Peyer's patch (tissue), 4 donors: ENCODE measurements at regions not wholly inside any gene's neighbourhood (a gene's known extent, or its start where the extent isn't known, plus 50 kb on each side); places are given as distances from the start of the nearest gene placed in this dataset.
"Not testable (repeated sequence)": the region's sequence is repeated elsewhere in the genome, so short reads cannot be mapped to it uniquely, and the experiment has no call there.

ENCODE experiments used
- DNase-seq, 3 donors: peaks; one replicate each; pipeline ENCODE4 v3.0.0-alpha.2; 2017 to 2019
- H3K27ac ChIP-seq, 4 donors: fragments of 200-600 bp; sonication (generic); one replicate each; pipeline ENCODE4 v1.5.1; 2016 to 2019
- H3K27me3 ChIP-seq, 2 donors: fragments of 200-600 bp; sonication (generic); one replicate each; pipeline ENCODE4 v1.5.1; 2019
- H3K36me3 ChIP-seq, 3 donors: fragments of 200-600 bp; sonication (generic); one replicate each; pipeline ENCODE4 v1.5.1; 2016 to 2019
- H3K4me1 ChIP-seq, 4 donors: fragments of 200-600 bp; sonication (generic); one replicate each; pipeline ENCODE4 v1.5.1; 2016 to 2019
- H3K4me3 ChIP-seq, 4 donors: fragments of 200-600 bp; sonication (generic); 1 replicate in 3 of 4; 2 replicates in 1 of 4; pipeline ENCODE4 v1.5.1; 2016 to 2019; ENCODE audit warnings: mild to moderate bottlenecking in 1 of 4
- H3K9me3 ChIP-seq, 4 donors: fragments of 200-600 bp; sonication (generic); one replicate each; pipeline ENCODE4 v1.5.1; 2016 to 2019; ENCODE audit warnings: mild to moderate bottlenecking in 1 of 4
- CTCF ChIP-seq, 6 experiments: fragments of 450-650 bp in 4 of 6; fragments of 200-600 bp in 2 of 6; sonication (generic) in 1 of 6; IDR thresholded peaks; one replicate each; pipeline ENCODE4 v1.5.1; 2017 to 2019; ENCODE audit warnings: antibody characterized with exemption in 6 of 6, mild to moderate bottlenecking in 3 of 6, moderate library complexity in 1 of 6
- POLR2A ChIP-seq, 2 donors: fragments of 450-650 bp; IDR thresholded peaks; one replicate each; pipeline ENCODE4 v1.5.1; 2017; ENCODE audit warnings: antibody characterized with exemption in 2 of 2, mild to moderate bottlenecking in 2 of 2, moderate library complexity in 2 of 2

GRCh38 chr2:47964277-47964676, 58.0 kb upstream of the FBXO11 start:
- no peak overlapping the region for H3K27ac ChIP-seq
- no peaks in the 10 kb centered on the region for H3K9me3 ChIP-seq
- TF ChIP-seq CTCF (IDR thresholded peaks at IDR 0.05) (no peak), POLR2A (IDR thresholded peaks at IDR 0.05) (no peak)
- no peaks in the 10 kb centered on the region for H3K27me3 ChIP-seq
- no peak for DNase-seq
- H3K4me3 ChIP-seq = no peak overlapping the region
- H3K36me3 ChIP-seq = no peaks in the 10 kb centered on the region
- no peaks in the 10 kb centered on the region for H3K4me1 ChIP-seq

GRCh38 chr2:47964722-47965434, 58.6 kb upstream of the FBXO11 start:
- H3K27ac ChIP-seq = no peak overlapping the region
- H3K9me3 ChIP-seq = no peaks in the 10 kb centered on the region
- no peak for TF ChIP-seq CTCF (IDR thresholded peaks at IDR 0.05)
- no peak for TF ChIP-seq POLR2A (IDR thresholded peaks at IDR 0.05)
- H3K4me1 ChIP-seq = no peaks in the 10 kb centered on the region
- no peak overlapping the region for H3K4me3 ChIP-seq
- H3K36me3 ChIP-seq = no peaks in the 10 kb centered on the region
- DNase-seq = no peak
- H3K27me3 ChIP-seq = no peaks in the 10 kb centered on the region

GRCh38 chr2:47976728-47977127, 70.4 kb upstream of the FBXO11 start:
- not testable (repeated sequence) for H3K27ac ChIP-seq, DNase-seq

GRCh38 chr2:47984041-47984440, 77.7 kb upstream of the FBXO11 start:
- H3K27ac ChIP-seq = no peak overlapping the region
- TF ChIP-seq CTCF (IDR thresholded peaks at IDR 0.05) = no peak
- TF ChIP-seq POLR2A (IDR thresholded peaks at IDR 0.05) = no peak
- no peaks in the 10 kb centered on the region for H3K9me3 ChIP-seq
- no peak overlapping the region for H3K4me3 ChIP-seq
- H3K4me1 ChIP-seq = no peaks in the 10 kb centered on the region
- no peaks in the 10 kb centered on the region for H3K27me3 ChIP-seq
- no peaks in the 10 kb centered on the region for H3K36me3 ChIP-seq
- DNase-seq = no peak

More at GRCh38 chr2:47976728-47977127, 70.4 kb upstream of the FBXO11 start:
- not testable (repeated sequence) for H3K36me3 ChIP-seq, H3K9me3 ChIP-seq, H3K27me3 ChIP-seq, H3K4me1 ChIP-seq, H3K4me3 ChIP-seq

- H3K4me3 ChIP-seq = no peak overlapping the region
- no peaks in the 10 kb centered on the region for H3K9me3 ChIP-seq
Observed at GRCh38 chr2:47990503-47990902, 84.2 kb upstream of the FBXO11 start.

GRCh38 chr2:47992671-47993070, 86.4 kb upstream of the FBXO11 start:
- H3K27ac ChIP-seq = no peak overlapping the region
- H3K4me1 ChIP-seq = no peaks in the 10 kb centered on the region
- TF ChIP-seq CTCF (IDR thresholded peaks at IDR 0.05) (no peak), POLR2A (IDR thresholded peaks at IDR 0.05) (no peak)
- DNase-seq = no peak
- H3K27me3 ChIP-seq = no peaks in the 10 kb centered on the region
- no peaks in the 10 kb centered on the region for H3K9me3 ChIP-seq
- no peaks in the 10 kb centered on the region for H3K36me3 ChIP-seq
- H3K4me3 ChIP-seq = no peak overlapping the region

More at GRCh38 chr2:47990503-47990902, 84.2 kb upstream of the FBXO11 start:
- Histone ChIP-seq H3K27ac (no peak overlapping the region), H3K4me1 (no peaks in the 10 kb centered on the region), H3K36me3 (no peaks in the 10 kb centered on the region), H3K27me3 (no peaks in the 10 kb centered on the region)
- TF ChIP-seq POLR2A (IDR thresholded peaks at IDR 0.05) (no peak), CTCF (IDR thresholded peaks at IDR 0.05) (no peak)
- no peak for DNase-seq
